HG03521 (cell line): ENCODE measurements at regions not wholly inside any gene's neighbourhood (a gene's known extent, or its start where the extent isn't known, plus 50 kb on each side); places are given as distances from the start of the nearest gene placed in this dataset.

Source experiments
- ATAC-seq: cut with Tn5 transposase; IDR thresholded peaks from one replicate; pipeline ENCODE4 v1.9.1; 2021; ENCODE audit warnings: mild to moderate bottlenecking, moderate library complexity; ENCODE audit not compliant: unreplicated experiment

DNA sequence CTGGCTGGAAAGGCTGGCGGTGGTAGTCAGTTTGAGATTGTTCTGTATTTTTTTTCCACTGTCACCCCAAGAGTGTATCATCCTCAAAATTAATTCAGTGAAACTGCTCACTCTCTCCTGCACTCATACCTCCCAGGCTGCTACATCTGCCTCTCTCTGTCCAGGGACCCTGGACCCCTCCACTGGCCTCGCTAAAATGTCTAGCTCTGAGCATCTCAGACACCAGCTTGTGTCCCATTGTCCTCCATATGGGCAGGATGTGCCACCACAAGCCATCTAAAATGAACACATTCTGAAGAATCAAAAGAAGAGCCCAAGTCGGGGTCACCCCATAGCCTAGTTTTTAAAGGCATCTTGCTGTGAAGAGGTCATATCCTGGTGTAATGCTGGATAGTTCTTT is 345.5 kb upstream of the TSHZ3 start:
- ATAC-seq, result no peak

DNA sequence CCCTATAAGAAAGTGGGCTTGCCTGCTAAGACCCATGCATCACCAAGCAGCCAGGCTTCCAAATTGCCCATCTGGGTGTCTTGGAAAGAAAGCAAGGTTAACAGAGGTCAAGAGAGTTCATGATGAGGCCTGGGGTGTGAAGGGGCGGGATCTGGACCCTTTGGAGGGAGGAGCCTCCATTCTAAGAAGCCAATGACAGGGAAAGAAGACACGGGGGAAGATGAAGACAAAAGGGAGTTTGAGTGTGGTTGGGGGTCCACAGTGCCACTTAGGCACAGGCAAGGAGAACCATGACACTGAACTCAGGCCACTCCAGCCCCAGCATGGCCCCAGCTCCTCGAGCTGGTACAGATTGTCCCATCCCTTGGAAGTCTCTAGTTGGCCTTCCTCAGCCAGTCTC is 350.2 kb upstream of the TSHZ3 start:
- ATAC-seq, result no peak

DNA sequence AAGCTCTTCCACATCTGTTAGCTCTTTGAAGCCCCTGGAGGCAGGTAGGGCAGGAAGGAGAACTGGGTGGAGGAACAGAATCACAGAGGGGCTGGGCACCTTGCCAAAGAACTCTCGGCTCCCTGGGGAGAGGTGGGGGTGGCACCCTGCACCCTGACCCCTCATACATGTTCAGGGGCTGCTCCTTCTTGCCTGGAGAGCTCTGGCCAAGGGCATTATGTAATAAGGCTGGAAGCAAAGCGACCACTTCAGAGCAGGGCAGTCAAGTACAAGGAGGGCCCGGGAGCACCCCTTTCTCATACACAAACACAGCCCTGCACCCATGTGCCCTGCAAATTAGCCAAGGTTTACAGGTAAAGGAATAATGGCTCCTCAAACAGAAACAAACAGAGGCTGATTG is 351.9 kb upstream of the TSHZ3 start:
- no peak for ATAC-seq

DNA sequence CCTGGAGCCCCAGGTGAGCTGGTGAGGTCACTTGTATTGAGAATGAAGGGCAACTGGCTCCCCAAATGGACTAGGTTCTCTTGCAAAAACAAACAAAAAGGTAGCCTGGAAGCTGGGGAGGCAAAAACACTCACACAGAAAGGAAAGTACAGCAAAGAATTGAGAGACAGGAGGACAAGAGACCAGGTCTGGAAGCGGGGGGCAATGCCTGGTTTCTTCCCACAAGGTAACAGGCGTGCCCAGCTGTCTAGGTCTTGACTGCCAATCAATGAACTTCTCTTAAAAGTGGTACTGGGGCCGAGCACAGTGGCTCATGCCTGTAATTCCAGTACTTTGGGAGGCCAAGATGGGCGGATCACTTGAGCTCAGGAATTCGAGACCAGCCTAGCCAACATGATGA is 356.4 kb upstream of the TSHZ3 start:
- no peak for ATAC-seq

DNA sequence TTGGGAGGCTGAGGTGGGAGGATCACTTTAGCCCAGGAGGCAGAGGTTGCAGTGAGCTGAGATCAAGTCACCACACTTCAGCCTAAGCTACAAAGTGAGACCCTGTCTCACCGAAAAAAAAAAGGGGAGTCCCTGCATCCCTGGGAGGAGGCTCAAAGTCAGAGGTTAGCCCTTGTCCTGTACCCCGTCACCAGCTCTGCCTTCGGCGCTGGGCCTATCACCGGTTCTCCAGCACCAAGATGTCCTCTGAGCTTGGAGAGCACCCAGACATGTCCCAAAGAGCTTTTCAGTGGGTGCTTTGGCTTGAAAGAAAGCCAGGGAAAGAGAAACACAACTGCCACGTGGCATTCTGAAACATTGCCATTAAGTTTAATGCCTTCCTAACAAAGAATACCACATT is 356.9 kb upstream of the TSHZ3 start:
- no peak for ATAC-seq

DNA sequence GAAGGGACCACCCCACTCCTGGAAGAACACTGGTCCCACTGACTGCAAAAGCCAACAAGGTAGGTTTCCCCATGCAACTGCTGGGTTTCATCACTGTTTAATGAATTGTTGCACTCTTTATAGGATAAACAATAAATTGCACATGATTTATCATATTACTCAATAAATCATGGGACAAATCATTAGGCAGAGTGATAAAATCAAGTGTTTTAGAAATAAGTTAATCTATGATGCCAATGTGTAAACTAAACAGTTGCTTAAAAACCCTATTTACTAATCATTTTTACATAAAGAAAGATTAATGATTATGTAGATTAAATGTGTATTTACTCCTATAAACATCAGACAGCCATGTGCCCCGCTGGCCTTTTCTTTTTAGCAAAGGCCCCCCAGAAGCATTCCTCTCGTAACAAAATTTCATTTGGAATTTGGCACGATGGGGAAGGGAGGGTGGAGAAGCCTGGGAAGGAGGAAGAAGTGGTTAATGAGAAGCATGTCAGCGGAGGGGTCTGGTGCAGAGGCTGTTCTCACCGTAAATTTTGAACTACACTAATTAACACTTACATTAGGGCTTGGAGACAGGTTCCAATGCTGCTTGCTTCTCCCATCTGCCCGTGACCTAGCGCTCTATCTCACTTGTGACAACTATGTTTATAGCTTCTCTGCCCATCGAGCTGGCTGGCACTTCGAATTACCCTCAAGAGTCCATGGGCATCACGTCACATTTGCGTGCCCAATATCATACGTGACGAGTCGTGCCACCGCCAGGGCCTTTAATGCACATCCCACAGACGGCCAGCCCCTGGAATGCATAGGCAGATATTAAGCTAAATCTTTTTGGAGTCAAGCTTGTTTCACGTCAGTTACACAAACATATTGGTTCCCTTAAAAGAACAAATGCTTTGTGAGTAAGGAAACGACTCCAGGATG is 357.7 kb upstream of the TSHZ3 start:
- ATAC-seq, result no peak

DNA sequence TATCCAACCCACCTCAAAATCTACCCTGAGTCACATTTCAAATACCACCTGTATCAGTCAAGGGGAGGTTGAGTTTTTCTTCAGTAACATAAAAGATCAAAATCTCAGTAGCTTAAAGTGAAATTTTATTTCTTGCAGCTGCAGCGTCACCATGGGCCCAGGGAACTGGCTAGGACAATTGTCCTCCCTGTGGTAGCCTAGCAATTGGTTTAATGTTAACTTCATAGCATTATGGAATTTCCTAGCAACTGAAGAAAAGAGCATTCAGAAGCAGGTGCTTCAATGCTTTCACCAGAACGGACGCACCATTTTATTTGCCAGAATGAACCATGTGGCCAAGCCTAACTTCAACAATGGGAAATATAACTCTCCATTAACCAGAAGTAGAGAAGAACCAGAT is 359.3 kb upstream of the TSHZ3 start:
- ATAC-seq, result no peak

DNA sequence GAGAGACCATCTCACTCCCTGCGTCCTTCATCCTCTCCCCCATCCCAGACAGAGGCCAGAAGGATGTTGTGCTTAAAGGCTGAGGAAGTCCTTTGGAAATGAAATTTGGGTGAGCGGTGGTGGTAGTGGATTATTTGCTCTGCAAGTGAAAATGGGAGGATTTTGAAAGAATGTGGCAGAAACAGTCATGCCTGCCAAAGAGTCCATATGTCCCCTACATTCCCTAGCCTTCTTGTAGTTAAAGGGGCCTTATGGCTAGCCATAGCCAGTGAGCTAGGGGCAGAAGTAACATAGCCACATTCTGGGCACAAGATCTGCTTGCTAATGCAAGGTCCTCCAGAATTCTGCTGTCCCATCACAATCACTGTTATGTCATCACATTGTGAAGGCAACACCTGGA is 360.2 kb upstream of the TSHZ3 start:
- ATAC-seq, result no peak

DNA sequence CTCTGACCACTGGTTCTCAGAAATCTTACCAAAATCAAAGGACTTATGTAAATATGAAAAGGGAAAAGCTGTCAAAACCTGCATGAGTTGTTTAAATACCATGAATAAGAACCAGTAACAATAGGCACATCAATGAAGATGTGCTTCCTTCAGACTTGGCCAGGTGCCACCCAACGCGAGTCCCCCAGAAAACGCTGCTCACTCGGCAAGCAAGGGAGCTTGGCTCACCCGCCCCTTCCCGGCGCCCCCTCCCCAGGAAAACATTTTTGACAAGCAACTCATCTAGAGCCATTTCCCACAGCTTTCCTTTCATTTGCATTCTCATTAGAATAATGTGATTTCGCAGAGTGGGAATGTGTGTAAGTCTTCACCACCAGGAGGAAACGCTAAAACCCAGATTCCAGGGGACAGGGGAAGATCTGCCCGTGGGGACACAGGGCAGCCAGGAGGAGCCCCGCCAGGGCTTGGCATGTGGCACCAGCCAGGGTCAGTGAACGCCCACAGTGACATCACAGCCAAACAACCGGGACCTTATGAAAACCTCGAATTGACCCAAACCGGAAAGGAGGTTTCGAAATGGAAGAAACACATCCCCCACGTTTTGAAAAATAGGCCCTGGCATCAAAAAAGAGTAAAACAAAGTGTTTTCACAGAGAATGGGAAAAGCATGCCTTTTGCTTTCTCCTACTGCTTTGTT is 366.2 kb upstream of the TSHZ3 start:
- no peak for ATAC-seq

DNA sequence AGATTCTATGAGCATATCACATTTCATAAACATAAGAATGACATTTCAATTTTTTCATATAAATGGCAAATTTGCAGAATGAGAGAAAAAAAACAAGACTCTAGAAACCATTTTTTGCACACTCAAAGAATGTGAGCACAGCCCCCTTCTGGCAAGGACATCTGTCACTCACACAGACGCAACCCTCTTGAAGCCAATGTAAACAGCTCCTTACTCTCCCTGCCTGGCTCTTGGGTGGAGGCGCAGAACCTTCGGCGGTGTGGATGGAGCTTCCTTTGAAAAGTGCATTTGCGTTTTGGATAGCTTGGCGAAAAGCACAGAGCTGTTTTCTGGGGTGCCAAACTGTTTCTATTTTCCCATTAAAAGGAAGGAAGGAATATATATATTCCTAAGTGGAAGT is 367.6 kb upstream of the TSHZ3 start:
- no peak for ATAC-seq

DNA sequence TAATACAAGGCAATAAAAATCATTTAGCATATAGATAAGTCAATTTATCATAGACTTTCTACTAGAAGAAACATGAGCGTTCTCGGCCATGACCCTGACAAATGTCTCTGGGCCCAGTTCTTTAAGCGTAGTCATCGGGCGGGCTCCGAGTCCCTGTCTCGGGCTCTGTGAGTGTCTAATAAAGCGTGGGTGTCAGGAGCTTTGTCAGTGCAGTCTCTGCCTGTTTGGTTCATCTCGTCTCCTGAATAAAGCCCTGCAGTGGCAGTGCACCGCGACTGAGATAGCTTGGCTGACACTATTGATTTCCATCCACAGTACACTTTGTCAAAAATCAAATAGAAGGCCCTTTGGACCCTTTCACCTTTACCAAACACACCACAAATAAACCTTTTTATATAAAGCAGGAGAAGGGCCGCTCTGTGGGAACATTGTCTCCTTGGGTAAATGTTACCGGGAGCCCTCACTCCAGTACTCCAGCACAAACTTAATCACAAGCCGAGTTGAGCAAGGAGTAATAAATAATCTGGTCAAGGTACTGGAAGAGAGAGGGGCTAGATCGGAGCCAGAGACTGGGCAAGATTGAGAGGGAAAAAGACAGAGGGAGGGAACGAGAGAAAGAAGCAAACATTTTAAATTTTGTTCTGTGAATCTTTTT is 368.2 kb upstream of the TSHZ3 start:
- ATAC-seq, result no peak

DNA sequence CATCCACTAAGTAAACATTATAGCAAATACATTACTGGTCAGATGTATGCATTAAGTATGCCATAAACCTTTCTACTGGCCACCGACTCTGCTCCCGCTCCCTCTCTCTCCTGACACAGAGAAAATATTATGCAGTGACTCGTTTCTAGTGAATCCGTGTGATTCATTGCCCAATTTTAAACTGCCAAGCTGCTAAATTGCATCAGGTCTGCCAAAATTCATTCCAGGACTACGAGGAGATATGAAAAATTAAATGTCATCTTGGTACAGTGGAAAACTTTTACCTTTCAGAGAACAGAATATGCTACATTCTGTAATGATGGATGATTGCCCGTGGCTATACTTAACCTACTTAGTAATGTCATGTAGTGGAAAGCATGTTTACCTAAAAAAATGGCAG is 368.8 kb upstream of the TSHZ3 start:
- no peak for ATAC-seq

DNA sequence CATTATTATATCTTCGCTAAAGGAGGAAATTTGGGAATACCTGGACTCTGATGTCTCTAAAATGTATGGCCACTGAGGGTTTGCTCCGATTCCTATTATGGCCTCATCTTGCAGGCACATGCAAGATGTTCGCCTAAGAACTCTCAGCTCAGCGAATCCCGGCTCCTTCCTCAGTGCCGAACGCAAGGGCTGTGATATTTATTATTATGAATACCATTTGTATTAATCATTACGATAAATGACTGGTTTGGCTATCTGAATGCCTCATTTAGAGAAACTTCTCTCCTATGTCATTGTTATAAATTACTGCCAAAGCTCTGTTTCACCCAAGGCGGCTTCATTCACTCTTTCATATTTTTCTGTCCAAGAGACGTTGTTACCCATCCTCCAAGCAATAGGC is 369.7 kb upstream of the TSHZ3 start:
- no peak for ATAC-seq

DNA sequence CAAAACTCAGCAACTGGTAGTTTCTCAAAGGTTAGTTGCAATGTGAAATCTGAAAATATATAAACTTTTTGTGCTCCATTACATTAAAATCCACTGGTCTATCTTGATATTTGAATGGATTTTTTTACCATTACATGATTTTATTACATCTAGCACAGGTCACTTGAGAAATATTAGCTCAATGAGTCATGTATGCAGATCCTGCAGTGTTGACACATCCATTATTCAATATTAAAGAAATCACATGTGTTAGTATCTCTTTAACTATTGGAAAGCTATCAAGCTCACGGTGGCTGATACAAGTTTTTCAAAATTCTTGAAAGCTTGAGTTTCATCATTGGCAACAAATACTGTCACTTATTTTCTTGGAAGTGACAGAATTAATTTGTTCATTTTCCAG is 373.9 kb upstream of the TSHZ3 start:
- no peak for ATAC-seq

DNA sequence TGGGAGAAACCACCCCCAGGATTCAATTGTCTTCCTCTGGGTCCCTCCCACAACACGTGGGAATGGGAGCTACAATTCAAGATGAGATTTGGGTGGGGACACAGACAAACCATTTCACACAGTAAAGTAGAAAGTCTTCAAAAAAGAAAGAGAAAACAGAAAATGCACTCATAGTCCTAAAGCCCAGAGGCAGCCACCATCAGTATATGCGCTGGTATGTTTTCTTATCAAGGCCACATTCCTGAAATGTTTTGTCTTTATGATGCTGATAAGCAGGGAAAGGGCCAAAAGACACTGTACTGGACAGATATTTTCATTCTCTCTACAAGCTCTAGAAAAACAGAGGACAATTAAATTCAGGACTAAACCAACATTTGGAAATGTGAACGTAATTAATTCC is 375.8 kb upstream of the TSHZ3 start:
- ATAC-seq, result no peak

DNA sequence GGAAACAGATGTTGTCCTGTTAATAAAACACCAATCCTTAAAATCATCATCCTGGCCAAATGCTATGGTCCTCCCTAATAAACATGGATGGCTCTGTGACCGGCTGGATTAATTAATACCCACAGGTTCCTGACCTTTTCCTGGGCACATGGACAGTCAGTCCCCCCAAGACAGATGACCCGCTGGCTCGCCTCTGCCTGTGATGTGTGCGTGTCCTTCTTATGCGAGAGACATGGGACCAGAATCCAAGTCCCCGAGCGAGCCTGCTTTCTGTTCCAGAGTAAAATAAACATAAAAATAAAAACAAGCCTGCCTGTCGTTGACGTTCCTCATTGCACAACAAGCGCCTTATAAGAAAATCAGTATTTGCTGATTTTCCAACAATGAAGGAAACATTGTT is 378.3 kb upstream of the TSHZ3 start:
- no peak for ATAC-seq

DNA sequence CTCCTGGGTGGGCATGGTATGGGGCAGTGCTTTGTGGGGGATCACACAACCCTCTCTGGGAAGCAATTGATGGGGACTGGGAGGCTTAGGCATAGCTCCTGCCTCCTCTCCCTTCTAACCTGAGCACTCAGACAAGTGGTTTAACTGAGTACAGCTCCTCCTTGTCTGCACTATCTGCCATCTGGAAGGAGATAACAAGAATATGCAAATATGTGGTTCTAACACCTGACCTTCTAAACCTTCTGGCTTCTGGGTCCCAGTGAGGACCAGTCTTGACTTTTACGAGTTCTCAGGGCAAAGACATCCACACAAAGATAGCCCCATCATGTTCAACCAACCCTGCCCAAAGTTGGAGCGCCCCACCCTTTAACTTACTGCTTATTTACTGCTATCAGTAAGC is 381.0 kb upstream of the TSHZ3 start:
- no peak for ATAC-seq

DNA sequence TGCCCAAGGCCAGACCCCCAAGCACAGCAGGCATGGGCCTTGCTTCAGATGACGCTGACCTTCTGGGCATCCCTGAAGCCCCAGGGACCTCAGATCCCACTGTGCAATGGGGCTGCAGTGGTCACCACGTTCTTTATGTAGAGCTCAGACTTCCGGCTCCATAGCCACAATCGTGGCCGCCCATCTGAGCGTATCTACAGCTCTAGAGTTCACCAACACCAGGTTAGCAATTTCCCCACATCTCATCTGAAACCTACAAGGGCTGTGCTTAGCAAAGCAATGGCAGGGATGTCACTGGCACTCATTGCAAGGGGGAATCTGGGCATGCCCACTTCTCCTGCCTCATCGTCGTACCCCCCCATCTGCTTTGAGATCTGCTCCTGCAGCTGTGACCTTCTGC is 384.4 kb upstream of the TSHZ3 start:
- no peak for ATAC-seq

DNA sequence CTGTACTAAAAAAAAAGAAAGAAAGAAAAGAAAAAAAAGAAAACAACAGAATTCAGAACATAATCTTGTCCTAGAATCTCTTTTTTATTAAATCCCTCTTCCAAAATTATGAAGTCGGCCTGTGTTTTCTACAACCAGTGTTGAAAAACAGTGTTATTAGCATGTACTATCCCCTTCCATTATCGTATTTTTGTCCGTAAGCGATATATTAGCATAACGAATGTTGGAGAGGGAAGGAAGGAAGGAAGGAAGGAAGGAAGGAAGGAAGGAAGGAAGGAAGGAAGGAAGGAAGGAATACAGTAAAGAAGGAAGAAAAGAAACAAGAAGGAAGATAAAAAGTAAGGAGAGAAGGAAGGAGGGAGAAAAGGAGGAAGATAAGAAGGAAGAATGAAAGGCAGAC is 393.0 kb upstream of the TSHZ3 start:
- no peak for ATAC-seq

DNA sequence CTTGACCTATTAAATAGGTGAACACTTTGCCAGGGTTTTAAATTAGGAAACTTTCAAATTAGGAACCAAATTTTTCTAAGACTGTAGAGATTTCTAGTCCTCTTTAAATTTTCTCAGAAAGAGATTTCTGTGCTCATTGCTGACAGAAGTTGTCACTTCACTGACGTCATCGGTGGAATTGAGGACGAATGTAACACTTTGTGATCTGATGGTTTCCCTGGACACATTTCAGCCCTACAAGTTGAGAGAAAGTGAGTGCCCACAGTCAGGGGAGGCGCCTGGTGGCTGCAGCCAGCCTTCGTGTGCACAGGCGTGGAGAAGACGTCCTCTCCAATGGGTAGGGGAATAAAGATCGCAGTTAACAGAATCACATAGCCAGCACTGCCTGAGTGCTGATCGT is 396.5 kb upstream of the TSHZ3 start:
- ATAC-seq, result no peak

DNA sequence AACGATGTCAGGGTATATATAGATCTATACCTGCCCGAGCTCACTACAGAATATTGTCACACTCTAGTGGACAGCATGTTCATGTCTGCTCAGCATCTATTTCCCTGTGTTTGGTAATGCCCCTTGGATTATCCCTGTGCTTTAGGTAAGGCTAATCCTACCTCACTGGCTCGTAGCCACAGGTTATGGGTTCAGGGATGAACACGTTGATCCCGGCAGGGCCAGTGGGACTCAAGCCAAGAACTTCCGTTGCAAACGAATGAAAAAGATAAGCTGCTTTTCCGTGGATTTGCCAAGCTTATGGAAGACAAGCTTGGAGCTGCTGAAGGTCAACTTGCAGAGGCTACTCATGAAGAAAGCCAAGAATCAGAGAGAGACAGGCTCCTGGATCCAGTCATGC is 400.0 kb upstream of the TSHZ3 start:
- ATAC-seq, result no peak

DNA sequence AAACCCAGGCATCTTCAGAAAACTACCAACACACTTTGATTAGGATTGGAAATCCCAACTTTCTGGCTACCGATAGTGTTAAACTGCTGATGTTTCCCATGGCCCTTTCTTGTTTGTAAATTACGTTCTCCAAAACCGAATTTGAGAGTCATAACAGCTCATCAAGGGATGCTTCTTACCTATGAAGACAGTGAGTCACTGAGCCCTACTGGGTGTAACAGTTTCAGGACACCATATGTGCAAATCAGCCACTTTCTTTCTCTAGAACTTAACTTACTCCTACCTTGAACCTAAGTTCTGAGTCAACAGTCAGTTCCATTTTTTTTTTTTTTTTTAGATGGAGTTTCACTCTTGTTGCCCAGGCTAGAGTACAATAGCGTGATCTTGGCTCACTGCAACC is 410.1 kb upstream of the TSHZ3 start:
- ATAC-seq, result no peak
